ENCODE measurements at regions not wholly inside any gene's neighbourhood (a gene's known extent, or its start where the extent isn't known, plus 50 kb on each side); places are given as distances from the start of the nearest gene placed in this dataset.

GRCh38 chr3:24662449-24663345 lies 168.0 kb upstream of the THRB start:
- Histone ChIP-seq H3K4me1 (no peaks in the 10 kb centered on the region), H3K36me3 (no peaks in the 10 kb centered on the region), H3K9me3 (no peaks in the 10 kb centered on the region), H3K4me3 (no peak overlapping the region), H3K27me3 (no peaks in the 10 kb centered on the region), H3K27ac (no peak overlapping the region)
- DNase-seq (ENCODE audit: low spot score), result no peak
- TF ChIP-seq, protein P1, sequence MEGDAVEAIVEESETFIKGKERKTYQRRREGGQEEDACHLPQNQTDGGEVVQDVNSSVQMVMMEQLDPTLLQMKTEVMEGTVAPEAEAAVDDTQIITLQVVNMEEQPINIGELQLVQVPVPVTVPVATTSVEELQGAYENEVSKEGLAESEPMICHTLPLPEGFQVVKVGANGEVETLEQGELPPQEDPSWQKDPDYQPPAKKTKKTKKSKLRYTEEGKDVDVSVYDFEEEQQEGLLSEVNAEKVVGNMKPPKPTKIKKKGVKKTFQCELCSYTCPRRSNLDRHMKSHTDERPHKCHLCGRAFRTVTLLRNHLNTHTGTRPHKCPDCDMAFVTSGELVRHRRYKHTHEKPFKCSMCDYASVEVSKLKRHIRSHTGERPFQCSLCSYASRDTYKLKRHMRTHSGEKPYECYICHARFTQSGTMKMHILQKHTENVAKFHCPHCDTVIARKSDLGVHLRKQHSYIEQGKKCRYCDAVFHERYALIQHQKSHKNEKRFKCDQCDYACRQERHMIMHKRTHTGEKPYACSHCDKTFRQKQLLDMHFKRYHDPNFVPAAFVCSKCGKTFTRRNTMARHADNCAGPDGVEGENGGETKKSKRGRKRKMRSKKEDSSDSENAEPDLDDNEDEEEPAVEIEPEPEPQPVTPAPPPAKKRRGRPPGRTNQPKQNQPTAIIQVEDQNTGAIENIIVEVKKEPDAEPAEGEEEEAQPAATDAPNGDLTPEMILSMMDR (IDR thresholded peaks at IDR 0.05), result no peak

DNA sequence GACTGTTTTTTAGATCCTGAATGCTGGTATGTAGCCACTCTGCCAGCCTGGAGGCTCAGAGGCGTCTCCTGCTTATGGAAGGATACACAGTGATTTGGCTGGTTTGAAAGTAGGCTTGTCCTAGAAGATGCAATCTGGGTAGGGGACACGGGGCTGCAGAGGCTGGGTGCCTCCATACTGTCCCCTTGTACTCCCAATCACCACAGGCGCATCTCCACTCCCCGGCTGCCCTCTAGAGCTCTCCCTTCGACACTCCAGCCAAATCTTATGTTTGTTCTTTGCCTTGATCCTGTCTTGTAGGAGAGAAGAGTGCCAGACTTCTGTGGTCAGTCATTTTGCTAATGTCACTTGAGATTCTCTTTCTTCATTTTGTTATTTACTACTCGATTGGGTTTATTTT lies 168.8 kb upstream of the THRB start:
- Histone ChIP-seq H3K4me1 (no peaks in the 10 kb centered on the region), H3K27ac (no peak overlapping the region), H3K27me3 (no peaks in the 10 kb centered on the region), H3K36me3 (no peaks in the 10 kb centered on the region), H3K9me3 (no peaks in the 10 kb centered on the region), H3K4me3 (no peak overlapping the region)
- TF ChIP-seq, protein P1 (IDR thresholded peaks at IDR 0.05), result no peak
- no peak for DNase-seq (ENCODE audit: low spot score)

GRCh38 chr3:24668039-24668438 lies 173.4 kb upstream of the THRB start:
- H3K27me3 ChIP-seq, result no peaks in the 10 kb centered on the region
- H3K36me3 ChIP-seq, result no peaks in the 10 kb centered on the region
- TF ChIP-seq, protein P1 (IDR thresholded peaks at IDR 0.05), result no peak
- H3K27ac ChIP-seq, result no peak overlapping the region
- H3K4me1 ChIP-seq, result no peaks in the 10 kb centered on the region
- no peak for DNase-seq (ENCODE audit: low spot score)
- no peaks in the 10 kb centered on the region for H3K9me3 ChIP-seq
- H3K4me3 ChIP-seq, result no peak overlapping the region

- H3K36me3 ChIP-seq, result no peaks in the 10 kb centered on the region
- no peak overlapping the region for H3K27ac ChIP-seq
- H3K4me3 ChIP-seq, result no peak overlapping the region
- no peaks in the 10 kb centered on the region for H3K9me3 ChIP-seq
- no peaks in the 10 kb centered on the region for H3K27me3 ChIP-seq
- DNase-seq (ENCODE audit: low spot score), result no peak
- TF ChIP-seq, protein P1 (IDR thresholded peaks at IDR 0.05), result no peak
- no peaks in the 10 kb centered on the region for H3K4me1 ChIP-seq
These were observed 176.2 kb upstream of the THRB start for GRCh38 chr3:24670871-24671270.

DNA sequence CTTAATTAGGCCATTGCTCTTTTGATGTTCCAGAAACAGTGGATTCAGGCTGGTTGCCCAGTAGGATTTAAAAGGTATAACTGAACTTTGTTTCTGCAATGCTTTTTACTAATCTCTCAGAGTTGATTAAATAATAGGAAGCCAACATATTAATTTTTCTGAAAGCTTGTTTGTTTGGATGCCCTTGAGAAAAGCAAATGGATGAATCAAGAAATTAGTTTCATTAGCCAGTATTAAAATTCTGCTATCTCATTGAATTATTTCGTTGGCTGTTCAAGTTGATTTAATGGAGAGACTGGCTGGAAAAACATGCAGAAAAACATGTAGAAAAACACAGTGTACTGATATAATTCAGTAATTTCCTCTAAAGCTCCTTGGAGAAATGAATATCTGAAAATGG lies 178.9 kb upstream of the THRB start:
- Histone ChIP-seq H3K9me3 (no peaks in the 10 kb centered on the region), H3K4me1 (no peaks in the 10 kb centered on the region), H3K36me3 (no peaks in the 10 kb centered on the region), H3K4me3 (no peak overlapping the region), H3K27ac (no peak overlapping the region), H3K27me3 (no peaks in the 10 kb centered on the region)
- no peak for DNase-seq (ENCODE audit: low spot score)
- TF ChIP-seq, protein P1 (IDR thresholded peaks at IDR 0.05), result no peak

- H3K4me3 ChIP-seq, result no peak overlapping the region
- no peaks in the 10 kb centered on the region for H3K4me1 ChIP-seq
- no peaks in the 10 kb centered on the region for H3K27me3 ChIP-seq
- H3K27ac ChIP-seq, result no peak overlapping the region
- no peaks in the 10 kb centered on the region for H3K9me3 ChIP-seq
- no peak for DNase-seq (ENCODE audit: low spot score)
- TF ChIP-seq, protein P1 (IDR thresholded peaks at IDR 0.05), result no peak
- no peaks in the 10 kb centered on the region for H3K36me3 ChIP-seq
These were observed 179.6 kb upstream of the THRB start for GRCh38 chr3:24674261-24674660.

All from right atrium auricular region (tissue), 2 donors.